ENCODE measurements at regions not wholly inside any gene's neighbourhood (a gene's known extent, or its start where the extent isn't known, plus 50 kb on each side); places are given as distances from the start of the nearest gene placed in this dataset.

DNA sequence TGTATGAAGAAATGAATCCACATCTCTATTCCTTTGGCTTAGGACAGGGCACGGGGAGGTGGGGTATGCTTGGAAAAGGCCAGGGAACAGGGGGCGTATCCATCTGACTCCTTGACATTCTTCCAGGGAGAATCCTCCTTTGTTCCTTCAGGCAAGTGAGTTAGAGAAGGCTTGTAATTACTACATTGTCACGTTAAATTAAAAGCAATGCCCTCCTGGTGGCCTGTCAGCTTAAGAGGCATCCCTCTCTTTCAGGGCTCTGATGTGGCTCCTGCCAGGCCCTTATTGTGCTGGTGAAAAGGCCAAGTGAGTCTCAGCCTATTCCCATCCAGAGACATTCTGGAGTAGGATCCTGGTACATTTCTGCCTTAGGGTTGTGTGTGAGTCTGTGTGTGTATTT is 128.3 kb downstream of the FOXA2 start:
- Histone ChIP-seq H2AFZ (ENCODE audit: low read depth, low read length) (no peak overlapping the region), H3K9ac (ENCODE audit: insufficient read depth in 1 of 2, low read depth in 2 of 2, low read length in 2 of 2) (no peak overlapping the region), H3K36me3 (ENCODE audit: control insufficient read depth, insufficient read depth, low read length) (no peaks in the 10 kb centered on the region), H3K79me2 (ENCODE audit: control insufficient read depth, insufficient read depth, low read length) (no peaks in the 10 kb centered on the region), H4K20me1 (replicated peaks; ENCODE audit: control insufficient read depth, insufficient read depth, low read length) (no peaks in the 10 kb centered on the region), H3K27me3 (ENCODE audit: control insufficient read depth in 2 of 2, insufficient read depth in 2 of 2, low read length in 2 of 2) (no peaks in the 10 kb centered on the region), H3K4me2 (ENCODE audit: insufficient read depth, low read length) (no peak overlapping the region), H3K9me1 (ENCODE audit: control insufficient read depth, insufficient read depth, low read length) (no peaks in the 10 kb centered on the region), H3K4me1 (replicated peaks in 1 of 2; ENCODE audit: control insufficient read depth in 2 of 2, insufficient read depth in 2 of 2, low read length in 2 of 2) (no peaks in the 10 kb centered on the region), H3K4me3 (no peak overlapping the region), H3K9me3 (replicated peaks; ENCODE audit: control insufficient read depth, insufficient read depth, low read depth, low read length) (no peaks in the 10 kb centered on the region), H3K27ac (ENCODE audit: extremely low read depth, low read depth, low read length) (no peak overlapping the region)
- BruUV-seq (replicated peaks): no TSS peak
- intact Hi-C loops (cut with micrococcal nuclease): loop anchor here (10.0 kb wide), 1 partner anchor 129 kb away; the partner anchor contains the start of gene FOXA2
- ChIA-PET POLR2A (interaction anchor here (0.7 kb wide), 1 partner anchor 12 kb away, joined by 3 read pairs; no protein-coding TSS in a partner anchor), CTCF (ENCODE audit: low intra/inter-chr PET ratio) (no interaction called here)
- WGBS (ENCODE audit: insufficient coverage, low coverage, missing lambda C conversion rate): 41% methylated on average over 3 of the region's 3 CpGs
- in situ Hi-C loops (cut with MboI): no loop called here
- ATAC-seq (no peak), FAIRE-seq (no peak), DNase-seq (ENCODE audit: extremely low read depth in 1 of 4, low spot score in 3 of 4) (no peak)
- TF ChIP-seq NELFE (IDR thresholded peaks at IDR 0.05; ENCODE audit: insufficient read depth, insufficient read length) (no peak), RBM39 (optimal IDR thresholded peaks at IDR 0.05; ENCODE audit: low read depth, low read length) (no peak), TAF1 (IDR thresholded peaks at IDR 0.05; ENCODE audit: control insufficient read depth, extremely low read depth, insufficient read depth, low read length, severe bottlenecking) (no peak), CEBPB (tag; IDR thresholded peaks at IDR 0.05) (no peak), YY1 (IDR thresholded peaks at IDR 0.05; ENCODE audit: borderline replicate concordance in 1 of 3, control insufficient read depth in 1 of 3, extremely low read depth in 1 of 3, insufficient read depth in 3 of 3, insufficient read length in 1 of 3, insufficient replicate concordance in 2 of 3, low read depth in 1 of 3, low read length in 2 of 3) (no peak), PHF21A (IDR thresholded peaks at IDR 0.05; ENCODE audit: borderline replicate concordance, low read depth) (no peak)
- TF ChIP-seq, protein P1, sequence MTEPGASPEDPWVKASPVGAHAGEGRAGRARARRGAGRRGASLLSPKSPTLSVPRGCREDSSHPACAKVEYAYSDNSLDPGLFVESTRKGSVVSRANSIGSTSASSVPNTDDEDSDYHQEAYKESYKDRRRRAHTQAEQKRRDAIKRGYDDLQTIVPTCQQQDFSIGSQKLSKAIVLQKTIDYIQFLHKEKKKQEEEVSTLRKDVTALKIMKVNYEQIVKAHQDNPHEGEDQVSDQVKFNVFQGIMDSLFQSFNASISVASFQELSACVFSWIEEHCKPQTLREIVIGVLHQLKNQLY (CRISPR knock-in tag; conservative IDR thresholded peaks at IDR 0.05): no peak
- TF ChIP-seq, protein P2, sequence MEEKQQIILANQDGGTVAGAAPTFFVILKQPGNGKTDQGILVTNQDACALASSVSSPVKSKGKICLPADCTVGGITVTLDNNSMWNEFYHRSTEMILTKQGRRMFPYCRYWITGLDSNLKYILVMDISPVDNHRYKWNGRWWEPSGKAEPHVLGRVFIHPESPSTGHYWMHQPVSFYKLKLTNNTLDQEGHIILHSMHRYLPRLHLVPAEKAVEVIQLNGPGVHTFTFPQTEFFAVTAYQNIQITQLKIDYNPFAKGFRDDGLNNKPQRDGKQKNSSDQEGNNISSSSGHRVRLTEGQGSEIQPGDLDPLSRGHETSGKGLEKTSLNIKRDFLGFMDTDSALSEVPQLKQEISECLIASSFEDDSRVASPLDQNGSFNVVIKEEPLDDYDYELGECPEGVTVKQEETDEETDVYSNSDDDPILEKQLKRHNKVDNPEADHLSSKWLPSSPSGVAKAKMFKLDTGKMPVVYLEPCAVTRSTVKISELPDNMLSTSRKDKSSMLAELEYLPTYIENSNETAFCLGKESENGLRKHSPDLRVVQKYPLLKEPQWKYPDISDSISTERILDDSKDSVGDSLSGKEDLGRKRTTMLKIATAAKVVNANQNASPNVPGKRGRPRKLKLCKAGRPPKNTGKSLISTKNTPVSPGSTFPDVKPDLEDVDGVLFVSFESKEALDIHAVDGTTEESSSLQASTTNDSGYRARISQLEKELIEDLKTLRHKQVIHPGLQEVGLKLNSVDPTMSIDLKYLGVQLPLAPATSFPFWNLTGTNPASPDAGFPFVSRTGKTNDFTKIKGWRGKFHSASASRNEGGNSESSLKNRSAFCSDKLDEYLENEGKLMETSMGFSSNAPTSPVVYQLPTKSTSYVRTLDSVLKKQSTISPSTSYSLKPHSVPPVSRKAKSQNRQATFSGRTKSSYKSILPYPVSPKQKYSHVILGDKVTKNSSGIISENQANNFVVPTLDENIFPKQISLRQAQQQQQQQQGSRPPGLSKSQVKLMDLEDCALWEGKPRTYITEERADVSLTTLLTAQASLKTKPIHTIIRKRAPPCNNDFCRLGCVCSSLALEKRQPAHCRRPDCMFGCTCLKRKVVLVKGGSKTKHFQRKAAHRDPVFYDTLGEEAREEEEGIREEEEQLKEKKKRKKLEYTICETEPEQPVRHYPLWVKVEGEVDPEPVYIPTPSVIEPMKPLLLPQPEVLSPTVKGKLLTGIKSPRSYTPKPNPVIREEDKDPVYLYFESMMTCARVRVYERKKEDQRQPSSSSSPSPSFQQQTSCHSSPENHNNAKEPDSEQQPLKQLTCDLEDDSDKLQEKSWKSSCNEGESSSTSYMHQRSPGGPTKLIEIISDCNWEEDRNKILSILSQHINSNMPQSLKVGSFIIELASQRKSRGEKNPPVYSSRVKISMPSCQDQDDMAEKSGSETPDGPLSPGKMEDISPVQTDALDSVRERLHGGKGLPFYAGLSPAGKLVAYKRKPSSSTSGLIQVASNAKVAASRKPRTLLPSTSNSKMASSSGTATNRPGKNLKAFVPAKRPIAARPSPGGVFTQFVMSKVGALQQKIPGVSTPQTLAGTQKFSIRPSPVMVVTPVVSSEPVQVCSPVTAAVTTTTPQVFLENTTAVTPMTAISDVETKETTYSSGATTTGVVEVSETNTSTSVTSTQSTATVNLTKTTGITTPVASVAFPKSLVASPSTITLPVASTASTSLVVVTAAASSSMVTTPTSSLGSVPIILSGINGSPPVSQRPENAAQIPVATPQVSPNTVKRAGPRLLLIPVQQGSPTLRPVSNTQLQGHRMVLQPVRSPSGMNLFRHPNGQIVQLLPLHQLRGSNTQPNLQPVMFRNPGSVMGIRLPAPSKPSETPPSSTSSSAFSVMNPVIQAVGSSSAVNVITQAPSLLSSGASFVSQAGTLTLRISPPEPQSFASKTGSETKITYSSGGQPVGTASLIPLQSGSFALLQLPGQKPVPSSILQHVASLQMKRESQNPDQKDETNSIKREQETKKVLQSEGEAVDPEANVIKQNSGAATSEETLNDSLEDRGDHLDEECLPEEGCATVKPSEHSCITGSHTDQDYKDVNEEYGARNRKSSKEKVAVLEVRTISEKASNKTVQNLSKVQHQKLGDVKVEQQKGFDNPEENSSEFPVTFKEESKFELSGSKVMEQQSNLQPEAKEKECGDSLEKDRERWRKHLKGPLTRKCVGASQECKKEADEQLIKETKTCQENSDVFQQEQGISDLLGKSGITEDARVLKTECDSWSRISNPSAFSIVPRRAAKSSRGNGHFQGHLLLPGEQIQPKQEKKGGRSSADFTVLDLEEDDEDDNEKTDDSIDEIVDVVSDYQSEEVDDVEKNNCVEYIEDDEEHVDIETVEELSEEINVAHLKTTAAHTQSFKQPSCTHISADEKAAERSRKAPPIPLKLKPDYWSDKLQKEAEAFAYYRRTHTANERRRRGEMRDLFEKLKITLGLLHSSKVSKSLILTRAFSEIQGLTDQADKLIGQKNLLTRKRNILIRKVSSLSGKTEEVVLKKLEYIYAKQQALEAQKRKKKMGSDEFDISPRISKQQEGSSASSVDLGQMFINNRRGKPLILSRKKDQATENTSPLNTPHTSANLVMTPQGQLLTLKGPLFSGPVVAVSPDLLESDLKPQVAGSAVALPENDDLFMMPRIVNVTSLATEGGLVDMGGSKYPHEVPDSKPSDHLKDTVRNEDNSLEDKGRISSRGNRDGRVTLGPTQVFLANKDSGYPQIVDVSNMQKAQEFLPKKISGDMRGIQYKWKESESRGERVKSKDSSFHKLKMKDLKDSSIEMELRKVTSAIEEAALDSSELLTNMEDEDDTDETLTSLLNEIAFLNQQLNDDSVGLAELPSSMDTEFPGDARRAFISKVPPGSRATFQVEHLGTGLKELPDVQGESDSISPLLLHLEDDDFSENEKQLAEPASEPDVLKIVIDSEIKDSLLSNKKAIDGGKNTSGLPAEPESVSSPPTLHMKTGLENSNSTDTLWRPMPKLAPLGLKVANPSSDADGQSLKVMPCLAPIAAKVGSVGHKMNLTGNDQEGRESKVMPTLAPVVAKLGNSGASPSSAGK (IDR thresholded peaks at IDR 0.05): no peak

Data from K562 (cell line).